IMR-90 (cell line): ENCODE measurements at regions not wholly inside any gene's neighbourhood (a gene's known extent, or its start where the extent isn't known, plus 50 kb on each side); places are given as distances from the start of the nearest gene placed in this dataset.

ENCODE experiments used
- ATAC-seq: fragments of 200-7000 bp; cut with Tn5 transposase; 2 replicates; pipeline ENCODE4 v1.9.1; 2020; ENCODE audit warnings: low read depth, mild to moderate bottlenecking, moderate library complexity
- BruUV-seq: library from RNA; stranded (reverse); fragments of 400-500 nt; replicated peaks from 2 replicates; lab custom pipeline; 2021; lab: Mats Ljungman, UMichigan
- CTCF ChIA-PET: fragments of 300-600 bp; formaldehyde crosslinking; extraction: SDS; loops from one replicate; lab custom pipeline; 2021; ENCODE audit warnings: antibody characterized with exemption; lab: Yijun Ruan, JAX
- POLR2A ChIA-PET: fragments of 300-600 bp; sonication (Branson Sonifier 250); formaldehyde crosslinking; loops from one replicate; lab custom pipeline; 2022; ENCODE audit warnings: antibody characterized with exemption; ENCODE audit not compliant: unreplicated experiment; lab: Charles Lee
- DNase-seq: peaks from one replicate; pipeline ENCODE4 v3.0.0; 2013
- H2AFZ ChIP-seq: replicated peaks from 2 replicates; pipeline ENCODE3; 2013; ENCODE audit warnings: low read length, mild to moderate bottlenecking; ENCODE audit not compliant: poor library complexity
- H2AK5ac ChIP-seq: 2 replicates; pipeline ENCODE4 v1.6.1; 2013; ENCODE audit warnings: low read depth, low read length, inconsistent platforms
- H2AK9ac ChIP-seq: replicated peaks from 2 replicates; pipeline ENCODE3; 2013; ENCODE audit warnings: mild to moderate bottlenecking, low read depth, low read length, moderate library complexity; ENCODE audit not compliant: poor library complexity
- H2BK120ac ChIP-seq: 2 replicates; pipeline ENCODE4 v1.6.1; 2013; ENCODE audit warnings: low read depth, low read length, inconsistent platforms
- H2BK15ac ChIP-seq: 3 replicates; pipeline ENCODE4 v1.6.1; 2013; ENCODE audit warnings: low read depth, low read length, inconsistent platforms
- H2BK20ac ChIP-seq: 2 replicates; pipeline ENCODE4 v1.6.1; 2013; ENCODE audit warnings: low read depth, mild to moderate bottlenecking, inconsistent platforms, low read length, moderate library complexity
- H2BK5ac ChIP-seq: 2 replicates; pipeline ENCODE4 v1.6.1; 2013; ENCODE audit warnings: mild to moderate bottlenecking, low read depth, low read length, inconsistent platforms; ENCODE audit not compliant: poor library complexity, severe bottlenecking
- H3K14ac ChIP-seq: replicated peaks from 2 replicates; pipeline ENCODE4 v1.6.1; 2013; ENCODE audit warnings: low read depth, low read length, inconsistent platforms
- H3K18ac ChIP-seq: 2 replicates; pipeline ENCODE4 v1.6.1; 2013; ENCODE audit warnings: low read depth, low read length, control low read depth
- H3K23ac ChIP-seq: 2 replicates; pipeline ENCODE4 v1.6.1; 2013; ENCODE audit warnings: low read depth, low read length, inconsistent platforms
- H3K27ac ChIP-seq: 2 replicates; pipeline ENCODE4 v1.5.1; 2013; ENCODE audit warnings: mild to moderate bottlenecking, control low read depth, low read length; ENCODE audit not compliant: insufficient read depth
- H3K27me3 ChIP-seq: 2 replicates; pipeline ENCODE4 v1.6.1; 2013; ENCODE audit warnings: low read length; ENCODE audit not compliant: control insufficient read depth, insufficient read depth
- H3K36me3 ChIP-seq: 2 replicates; pipeline ENCODE4 v1.6.1; 2013; ENCODE audit warnings: low read length, mixed read lengths; ENCODE audit not compliant: control insufficient read depth, insufficient read depth
- H3K4ac ChIP-seq: 2 replicates; pipeline ENCODE4 v1.6.1; 2013; ENCODE audit warnings: low read depth, low read length, inconsistent platforms
- H3K4me1 ChIP-seq: 2 replicates; pipeline ENCODE4 v1.6.1; 2013; ENCODE audit warnings: low read length, mixed read lengths; ENCODE audit not compliant: control insufficient read depth, insufficient read depth
- H3K4me2 ChIP-seq: 2 replicates; pipeline ENCODE4 v1.6.1; 2013; ENCODE audit warnings: low read depth, mild to moderate bottlenecking, control low read depth, low read length, moderate library complexity
- H3K4me3 ChIP-seq: 2 replicates; pipeline ENCODE4 v1.5.1; 2013; ENCODE audit warnings: low read depth, mild to moderate bottlenecking, control low read depth, low read length, moderate library complexity; ENCODE audit not compliant: insufficient read depth
- H3K56ac ChIP-seq: 2 replicates; pipeline ENCODE4 v1.6.1; 2013; ENCODE audit warnings: low read length, inconsistent platforms; ENCODE audit not compliant: insufficient read depth; ENCODE audit errors: extremely low read depth
- H3K79me1 ChIP-seq, 2 experiments: 2 replicates each; pipeline ENCODE4 v1.6.1; 2013; ENCODE audit warnings: low read length in 2 of 2, inconsistent platforms in 1 of 2, low read depth in 1 of 2
- H3K9ac ChIP-seq: 2 replicates; pipeline ENCODE4 v1.6.1; 2013; ENCODE audit warnings: low read depth, low read length, control low read depth
- H3K9me1 ChIP-seq: 2 replicates; pipeline ENCODE4 v1.6.1; 2013; ENCODE audit warnings: low read length, inconsistent platforms; ENCODE audit not compliant: insufficient read depth
- H3K9me3 ChIP-seq: 2 replicates; pipeline ENCODE4 v1.6.1; 2013; ENCODE audit warnings: low read length; ENCODE audit not compliant: control insufficient read depth, insufficient read depth
- H4K20me1 ChIP-seq: 2 replicates; pipeline ENCODE4 v1.6.1; 2013; ENCODE audit warnings: low read length, inconsistent platforms; ENCODE audit not compliant: insufficient read depth
- H4K5ac ChIP-seq: 2 replicates; pipeline ENCODE4 v1.6.1; 2013; ENCODE audit warnings: mild to moderate bottlenecking, low read depth, low read length, control low read depth
- H4K8ac ChIP-seq, 2 experiments: 2 replicates each; pipeline ENCODE4 v1.6.1; 2013; ENCODE audit warnings: low read depth in 2 of 2, low read length in 2 of 2, control low read depth in 1 of 2, inconsistent platforms in 1 of 2
- H4K91ac ChIP-seq: 2 replicates; pipeline ENCODE4 v1.6.1; 2013; ENCODE audit warnings: low read depth, low read length, inconsistent platforms; ENCODE audit not compliant: insufficient read depth
- CEBPB ChIP-seq: IDR thresholded peaks from 2 replicates; pipeline ENCODE4 v1.6.1; 2012; ENCODE audit warnings: low read depth, low read length, improper control_type of control experiment
- CHD1 ChIP-seq: IDR thresholded peaks from 2 replicates; pipeline ENCODE4 v1.6.1; 2012; ENCODE audit warnings: low read depth, low read length, improper control_type of control experiment
- SMC3 ChIP-seq: fragments of 150-350 bp; IDR thresholded peaks from 2 replicates; pipeline ENCODE4 v1.6.1; 2016; ENCODE audit warnings: low read depth, mild to moderate bottlenecking, antibody characterized with exemption, low read length, moderate library complexity
- WGBS, 2 experiments: methylation state at CpG; one replicate each; pipeline versions ENCODE4 v1.1.5 to v1.1.7; 2013; ENCODE audit warnings: missing lambda C conversion rate in 2 of 2; ENCODE audit not compliant: insufficient read length in 1 of 2; ENCODE audit errors: extremely low coverage in 2 of 2; 5-methylcytosine and 5-hydroxymethylcytosine counted together
- dilution Hi-C: fragments of 300-500 bp; cut with HindIII; formaldehyde crosslinking; loops from one replicate; pipeline ENCODE4 v1.14.3; 2018; ENCODE audit warnings: low sequenced_read_pairs; ENCODE audit not compliant: unreplicated experiment
- in situ Hi-C: fragments of 300-500 bp; cut with MboI; formaldehyde crosslinking; loops from 3 replicates; pipeline ENCODE4 v1.14.3; 2019; ENCODE audit warnings: low sequenced_read_pairs, inconsistent platforms, mixed read lengths
- intact Hi-C: fragments of 100-400 bp; cut with micrococcal nuclease; formaldehyde crosslinking; loops from 2 replicates; pipeline ENCODE4 v1.10.0; 2022

DNA sequence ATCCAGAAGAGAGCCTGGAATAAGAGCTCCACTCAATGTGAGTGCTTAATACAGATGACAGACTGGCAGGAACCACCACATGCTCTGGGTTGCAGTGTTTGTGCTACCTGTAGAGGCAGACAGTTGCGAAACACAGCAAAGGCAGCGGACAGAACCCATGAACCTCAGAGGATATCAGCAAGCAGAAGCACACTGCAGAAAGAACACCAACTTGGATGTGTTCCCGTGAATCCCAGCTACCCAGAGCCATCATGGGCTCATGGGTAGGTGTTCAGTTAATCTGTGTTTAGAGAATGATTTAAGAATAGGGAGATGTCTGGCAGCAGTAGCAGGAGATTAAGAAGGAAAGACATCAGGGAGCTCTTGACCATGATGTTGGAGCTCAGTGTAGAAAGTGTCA, 133.3 kb upstream of the FOXQ1 start:
- no peak for DNase-seq
- POLR2A ChIA-PET: interaction anchor here (0.6 kb wide), 1 partner anchor 38 kb away, joined by 8 read pairs; no protein-coding TSS in a partner anchor

More for the DNA sequence above, 133.3 kb upstream of the FOXQ1 start:
- H2BK15ac ChIP-seq: no peak overlapping the region
- H3K9ac ChIP-seq: no peak overlapping the region
- H3K23ac ChIP-seq: no peak overlapping the region
- CTCF ChIA-PET: no interaction called here
- in situ Hi-C loops (no loop called here), dilution Hi-C loops (no loop called here), intact Hi-C loops (no loop called here)
- H2BK5ac ChIP-seq: no peak overlapping the region
- H3K9me1 ChIP-seq: no peaks in the 10 kb centered on the region
- no peak overlapping the region for H3K4me3 ChIP-seq
- H4K8ac ChIP-seq: no peak overlapping the region
- no peak overlapping the region for H2BK20ac ChIP-seq
- H3K27me3 ChIP-seq: peaks cover 8% of the 10 kb centered on the region
- H3K56ac ChIP-seq: no peak overlapping the region
- no peak overlapping the region for H4K5ac ChIP-seq
- H3K79me1 ChIP-seq: no peaks in the 10 kb centered on the region
- no TSS peak for BruUV-seq
- no peaks in the 10 kb centered on the region for H3K36me3 ChIP-seq
- H3K9me3 ChIP-seq: no peaks in the 10 kb centered on the region
- H3K4ac ChIP-seq: no peak overlapping the region
- H3K4me2 ChIP-seq: no peak overlapping the region
- no peak overlapping the region for H3K14ac ChIP-seq
- no peak overlapping the region for H2BK120ac ChIP-seq
- no peak overlapping the region for H2AK9ac ChIP-seq
- WGBS, 2 experiments: 92% methylated on average over 2 of the region's 3 CpGs; no CpG with 5 or more reads in 1 of the 2 experiments
- H3K4me1 ChIP-seq: no peaks in the 10 kb centered on the region
- no peak overlapping the region for H3K18ac ChIP-seq
- TF ChIP-seq CHD1 (no peak), SMC3 (no peak), CEBPB (0 out of 2 replicates have a peak, but pooled peaks have one; percentile 31)
- no peak overlapping the region for H3K27ac ChIP-seq
- no peak overlapping the region for H4K91ac ChIP-seq
- H2AFZ ChIP-seq: no peak overlapping the region
- no peak overlapping the region for H2AK5ac ChIP-seq
- no peak for ATAC-seq
- H4K20me1 ChIP-seq: no peaks in the 10 kb centered on the region
